Activated CD4-positive, alpha-beta T cell treated with anti-CD3 and anti-CD28 coated beads, Interleukin-2, amount 50 U/mL, for 1 hour (primary cell): ENCODE measurements at regions not wholly inside any gene's neighbourhood (a gene's known extent, or its start where the extent isn't known, plus 50 kb on each side); places are given as distances from the start of the nearest gene placed in this dataset.
"Not testable (repeated sequence)": the region's sequence is repeated elsewhere in the genome, so short reads cannot be mapped to it uniquely, and the experiment has no call there.

Source experiments
- DNase-seq: peaks from one replicate; pipeline ENCODE4 v3.0.0-alpha.2; 2020

DNA sequence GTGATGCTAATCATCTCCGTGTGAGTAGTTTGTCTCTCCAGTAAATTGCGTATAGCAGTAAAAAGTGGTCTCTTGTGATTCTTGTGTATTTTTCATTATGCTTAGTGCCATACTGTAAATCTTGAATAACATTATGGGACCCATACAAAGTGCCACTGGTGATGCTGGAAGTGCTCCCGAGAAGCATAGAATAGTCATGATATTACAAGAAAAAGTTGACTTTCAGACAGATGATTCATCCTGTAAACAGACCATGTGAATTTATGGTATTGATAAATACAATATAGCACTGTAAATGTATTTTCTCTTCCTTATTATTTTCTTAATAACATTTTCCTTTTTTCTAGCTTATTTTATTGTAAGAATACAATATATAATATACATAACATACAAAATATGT, 74.6 kb upstream of the CDK6 start:
- DNase-seq = no peak

DNA sequence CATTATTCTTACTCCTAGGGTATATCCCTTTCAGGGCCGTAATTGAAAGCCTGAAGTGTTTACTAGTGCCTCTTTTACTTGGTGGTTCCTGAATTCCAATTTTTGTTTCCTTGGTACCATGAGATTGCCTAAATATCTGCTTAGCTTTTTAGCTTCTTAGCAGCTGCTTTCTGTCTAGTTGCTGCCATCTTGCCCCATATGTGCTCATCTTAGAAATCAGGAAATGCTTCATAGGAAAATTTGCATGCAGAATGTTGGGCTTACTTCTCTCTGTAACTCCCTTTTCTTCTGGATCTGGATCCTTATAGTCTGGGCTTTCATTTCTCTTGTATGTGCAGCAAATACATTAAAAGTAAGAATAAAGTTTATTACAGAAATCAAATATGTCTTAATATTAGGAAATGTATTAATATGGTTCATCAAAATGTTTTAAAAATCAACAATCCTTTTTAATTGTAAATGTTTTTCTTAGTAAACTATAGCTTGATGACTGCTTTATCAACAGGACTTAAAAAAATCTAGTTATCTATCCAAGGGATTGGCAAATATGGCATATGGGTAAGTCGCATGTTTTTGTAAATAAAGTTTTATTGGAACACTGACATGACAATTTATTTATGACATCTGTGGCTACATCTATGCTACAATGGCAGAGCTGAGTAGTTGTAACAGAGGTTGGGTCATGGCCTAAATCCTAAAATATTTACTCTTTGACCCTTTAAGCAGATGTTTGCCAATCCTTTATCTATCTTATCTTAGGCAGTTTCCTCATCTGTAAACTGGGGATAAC, 73.5 kb upstream of the CDK6 start:
- no peak for DNase-seq

DNA sequence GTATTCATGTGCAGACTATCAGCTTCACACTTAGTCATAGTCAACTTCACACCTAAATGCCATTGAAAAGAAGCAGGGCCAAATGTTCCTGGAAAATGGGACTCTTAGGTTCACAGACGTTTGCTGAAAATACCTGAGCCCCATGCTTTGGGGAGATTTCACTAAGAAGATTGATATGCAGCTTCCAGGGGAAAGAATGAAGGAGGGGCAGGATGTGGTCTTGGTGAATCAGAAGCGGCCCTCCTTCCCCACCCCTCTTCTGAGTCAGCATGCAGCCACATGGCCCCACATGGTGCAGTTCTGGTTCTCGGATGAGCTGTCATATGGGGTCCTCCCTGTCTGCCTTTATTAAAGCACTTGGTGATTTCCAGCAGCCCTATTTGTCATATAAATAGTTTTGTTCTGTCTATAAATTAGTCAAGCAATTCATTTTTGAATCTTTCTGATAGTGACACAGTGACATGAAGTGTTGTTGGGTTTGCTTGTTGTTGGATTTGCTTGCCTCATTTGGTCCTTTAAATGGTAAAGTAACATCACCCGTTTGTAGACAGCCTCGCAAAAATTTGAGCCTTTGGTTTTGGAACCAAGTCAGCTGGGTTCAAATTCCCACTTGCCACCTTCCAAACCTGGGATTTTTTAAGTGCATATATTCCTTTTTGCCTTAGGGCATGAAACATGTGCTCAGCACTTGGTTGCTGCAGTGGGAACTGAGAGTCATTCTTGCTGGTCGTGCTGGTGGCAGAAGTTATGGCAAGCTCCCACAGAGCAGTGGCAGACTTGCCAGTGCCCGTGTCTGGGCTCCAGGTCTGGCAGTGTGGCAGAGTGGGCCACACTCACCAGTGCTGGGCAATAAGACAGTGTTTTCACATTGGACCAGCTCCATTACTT, 68.1 kb upstream of the CDK6 start:
- peak; percentile 55 for DNase-seq

DNA sequence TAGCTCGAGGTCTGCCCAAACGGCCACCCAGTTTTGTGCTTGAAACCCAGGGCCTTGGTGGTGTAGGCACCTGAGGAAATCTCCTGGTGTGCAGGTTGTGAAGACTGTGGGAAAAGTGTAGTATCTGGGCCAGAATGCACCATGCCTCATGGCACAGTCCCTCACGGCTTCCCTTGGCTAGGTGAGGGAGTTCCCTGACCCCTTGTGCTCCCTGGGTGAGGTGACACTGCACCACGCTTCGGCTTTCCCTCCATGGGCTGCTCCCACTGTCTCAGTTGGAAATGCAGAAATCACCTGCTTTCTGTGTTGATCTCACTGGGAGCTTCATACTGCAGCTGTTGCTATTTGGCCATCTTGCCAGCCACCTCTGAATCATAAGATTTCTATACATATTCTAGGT, 62.4 kb upstream of the CDK6 start:
- DNase-seq = no peak

DNA sequence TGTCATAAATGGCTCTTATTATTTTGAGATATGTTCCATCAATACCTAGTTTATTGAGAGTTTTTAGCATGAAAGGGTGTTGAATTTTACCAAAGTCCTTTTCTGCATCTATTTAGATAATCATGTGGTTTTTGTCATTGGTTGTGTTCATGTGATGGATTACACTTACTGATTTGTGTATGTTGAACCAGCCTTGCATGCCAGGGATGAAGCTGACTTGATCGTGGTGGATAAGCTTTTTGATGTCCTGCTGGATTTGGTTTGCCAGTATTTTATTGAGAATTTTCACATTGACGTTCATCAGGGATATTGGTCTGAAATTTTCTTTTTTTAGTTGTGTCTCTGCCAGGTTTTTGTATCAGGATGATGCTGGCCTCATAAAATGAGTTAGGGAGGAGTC, 58.5 kb upstream of the CDK6 start:
- DNase-seq = not testable (repeated sequence)

DNA sequence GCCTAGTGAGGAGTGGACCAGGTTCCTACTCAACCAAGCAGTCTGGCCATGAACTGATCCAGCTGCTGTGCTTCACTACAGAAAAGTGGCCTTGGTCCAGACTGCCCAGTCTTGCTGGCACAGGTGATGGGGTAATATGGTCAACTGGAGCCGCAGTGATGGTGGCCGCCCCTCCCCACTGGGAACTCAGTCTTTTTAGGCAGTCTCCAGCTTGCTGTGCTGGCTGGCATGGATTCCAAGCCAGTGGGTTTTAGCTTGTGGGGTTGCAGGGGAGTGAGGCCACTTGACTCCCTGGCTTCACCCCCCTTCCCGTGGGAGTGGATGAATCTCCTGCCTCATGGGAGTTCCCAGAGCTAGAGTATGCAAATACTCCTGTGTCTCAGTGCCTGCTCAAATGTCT, 52.7 kb upstream of the CDK6 start:
- DNase-seq = no peak
